A549 (cell line): ENCODE measurements at regions not wholly inside any gene's neighbourhood (a gene's known extent, or its start where the extent isn't known, plus 50 kb on each side); places are given as distances from the start of the nearest gene placed in this dataset.
"Not testable (repeated sequence)": the region's sequence is repeated elsewhere in the genome, so short reads cannot be mapped to it uniquely, and the experiment has no call there.

ENCODE experiments used
- ATAC-seq, 2 experiments: fragments of 200-7000 bp in 1 of 2; fragments of >200 bp in 1 of 2; cut with Nextera tagmentation in 1 of 2; cut with Tn5 transposase in 1 of 2; 3 replicates each; pipeline versions ENCODE4 v1.8.0 to v1.9.1; 2018 to 2020; ENCODE audit warnings: mild to moderate bottlenecking in 1 of 2, moderate library complexity in 1 of 2
- CTCF ChIA-PET: fragments of 300-600 bp; sonication (Branson Sonifier 250); formaldehyde crosslinking; extraction: SDS; loops from one replicate; lab custom pipeline; 2021; ENCODE audit warnings: antibody characterized with exemption, inconsistent platforms; lab: Yijun Ruan, JAX
- POLR2A ChIA-PET: fragments of 350-600 bp; formaldehyde crosslinking; extraction: SDS; loops from one replicate; lab custom pipeline; 2021; ENCODE audit warnings: antibody characterized with exemption, inconsistent platforms; lab: Yijun Ruan, JAX
- DNase-seq, 2 experiments: peaks; one replicate each; pipeline versions ENCODE4 v3.0.0 to v3.0.0-alpha.2; 2011 to 2016; ENCODE audit warnings: low read depth in 1 of 2, low spot score in 1 of 2
- FAIRE-seq: peaks from 2 replicates; lab custom pipeline; 2011; peaks lifted over from hg19 to GRCh38; lab: Jason Lieb, UNC
- H3K27ac ChIP-seq, 2 experiments: fragments of >200 bp; sonication (Bioruptor Twin); formaldehyde crosslinking; 3 replicates each; pipeline ENCODE4 v1.5.1; 2016 to 2017
- H3K4me1 ChIP-seq: fragments of >200 bp; sonication (Bioruptor Twin); formaldehyde crosslinking; 3 replicates; pipeline ENCODE4 v1.6.1; 2016
- H3K4me2 ChIP-seq: fragments of >200 bp; sonication (Bioruptor Twin); formaldehyde crosslinking; 3 replicates; pipeline ENCODE4 v1.6.1; 2016
- H3K4me3 ChIP-seq: fragments of >200 bp; sonication (Bioruptor Twin); formaldehyde crosslinking; 3 replicates; pipeline ENCODE4 v1.5.1; 2016
- H3K9me3 ChIP-seq: fragments of >200 bp; sonication (Bioruptor Twin); formaldehyde crosslinking; 3 replicates; pipeline ENCODE4 v1.6.1; 2016
- BCL3 ChIP-seq: fragments of >200 bp; sonication (Bioruptor Twin); formaldehyde crosslinking; IDR thresholded peaks from 3 replicates; pipeline ENCODE4 v1.6.1; 2016
- BHLHE40 ChIP-seq: IDR thresholded peaks from 2 replicates; pipeline ENCODE4 v1.6.1; 2012; ENCODE audit warnings: low read depth, low read length, inconsistent platforms
- CBX2 ChIP-seq: fragments of 200-600 bp; sonication (generic); IDR thresholded peaks from 2 replicates; pipeline ENCODE4 v1.6.1; 2016; ENCODE audit warnings: low read depth, mild to moderate bottlenecking, borderline replicate concordance
- CHD2 ChIP-seq: fragments of 150-350 bp; IDR thresholded peaks from 2 replicates; pipeline ENCODE4 v1.6.1; 2014; ENCODE audit warnings: low read length; ENCODE audit not compliant: partially characterized antibody
- E2F6 ChIP-seq: IDR thresholded peaks from 2 replicates; pipeline ENCODE4 v1.6.1; 2012; ENCODE audit warnings: low read depth, borderline replicate concordance
- EHF ChIP-seq: fragments of 250-450 bp; sonication (Bioruptor Pico); IDR thresholded peaks from 2 replicates; pipeline ENCODE4 v1.5.0; 2020; ENCODE audit warnings: mild to moderate bottlenecking
- EP300 ChIP-seq, 2 experiments: fragments of >200 bp; sonication (Bioruptor Twin); formaldehyde crosslinking; IDR thresholded peaks; 2 replicates in 1 of 2; 3 replicates in 1 of 2; pipeline ENCODE4 v1.6.1; 2016 to 2017
- FOSL2 ChIP-seq, 2 experiments: fragments of 450-650 bp in 1 of 2; fragments of >200 bp in 1 of 2; sonication (Bioruptor Twin) in 1 of 2; formaldehyde crosslinking; IDR thresholded peaks; 2 replicates each; pipeline versions ENCODE4 v1.5.0 to v1.6.1; 2016 to 2020; ENCODE audit warnings: mild to moderate bottlenecking in 1 of 2, moderate library complexity in 1 of 2
- FOXS1 ChIP-seq: fragments of 250-450 bp; sonication (Bioruptor Pico); IDR thresholded peaks from 2 replicates; pipeline ENCODE4 v1.5.0; 2020; ENCODE audit warnings: mild to moderate bottlenecking, moderate library complexity
- HEYL ChIP-seq: fragments of 250-450 bp; sonication (Bioruptor Pico); IDR thresholded peaks from 2 replicates; pipeline ENCODE4 v1.8.0; 2021; ENCODE audit warnings: mild to moderate bottlenecking, moderate library complexity
- HOXA7 ChIP-seq: fragments of 250-450 bp; sonication (Bioruptor Pico); IDR thresholded peaks from 2 replicates; pipeline ENCODE4 v1.5.0; 2020; ENCODE audit warnings: mild to moderate bottlenecking, moderate library complexity
- HOXB5 ChIP-seq: fragments of 250-450 bp; sonication (Bioruptor Pico); IDR thresholded peaks from 2 replicates; pipeline ENCODE4 v1.5.0; 2020; ENCODE audit warnings: mild to moderate bottlenecking, moderate library complexity
- KDM1A ChIP-seq: fragments of 200-600 bp; sonication (generic); IDR thresholded peaks from 2 replicates; pipeline ENCODE4 v1.6.1; 2016; ENCODE audit warnings: low read depth, mild to moderate bottlenecking
- KDM5A ChIP-seq: fragments of 200-600 bp; sonication (generic); IDR thresholded peaks from 2 replicates; pipeline ENCODE4 v1.6.1; 2016; ENCODE audit warnings: antibody characterized with exemption, mild to moderate bottlenecking
- MAZ ChIP-seq: fragments of 150-350 bp; IDR thresholded peaks from 2 replicates; pipeline ENCODE4 v1.6.1; 2014; ENCODE audit warnings: antibody characterized with exemption, low read depth, low read length, borderline replicate concordance
- MYC ChIP-seq: IDR thresholded peaks from 2 replicates; pipeline ENCODE4 v1.6.1; 2012; ENCODE audit warnings: mild to moderate bottlenecking, inconsistent platforms, low read length, improper control_type of control experiment, borderline replicate concordance
- NFE2L2 ChIP-seq: fragments of 150-350 bp; conservative IDR thresholded peaks from 2 replicates; pipeline ENCODE4 v1.6.1; 2014; ENCODE audit warnings: low read length
- NR3C1 ChIP-seq: fragments of >200 bp; sonication (Bioruptor Twin); formaldehyde crosslinking; IDR thresholded peaks from 3 replicates; pipeline ENCODE4 v1.6.1; 2017
- POLR2A ChIP-seq: IDR thresholded peaks from 2 replicates; pipeline ENCODE4 v1.6.1; 2012; ENCODE audit warnings: mild to moderate bottlenecking, low read length
- POLR2AphosphoS2 ChIP-seq: conservative IDR thresholded peaks from 2 replicates; pipeline ENCODE4 v1.6.1; 2012; ENCODE audit warnings: low read length, improper control_type of control experiment, inconsistent platforms
- RAD21 ChIP-seq, 2 experiments: fragments of >200 bp in 1 of 2; sonication (Bioruptor Twin) in 1 of 2; formaldehyde crosslinking in 1 of 2; IDR thresholded peaks in 1 of 2; conservative IDR thresholded peaks in 1 of 2; 2 replicates in 1 of 2; 3 replicates in 1 of 2; pipeline ENCODE4 v1.6.1; 2012 to 2018; ENCODE audit warnings: inconsistent platforms in 1 of 2
- REST ChIP-seq: fragments of 200-600 bp; sonication (generic); IDR thresholded peaks from 2 replicates; pipeline ENCODE4 v1.6.1; 2016; ENCODE audit warnings: antibody characterized with exemption, mild to moderate bottlenecking, moderate library complexity
- RFX5 ChIP-seq: fragments of 450-650 bp; IDR thresholded peaks from 2 replicates; pipeline ENCODE4 v1.7.1; 2014; ENCODE audit warnings: antibody characterized with exemption, mild to moderate bottlenecking, moderate library complexity
- SREBF2 ChIP-seq: fragments of 450-650 bp; IDR thresholded peaks from 2 replicates; pipeline ENCODE4 v1.6.1; 2014; ENCODE audit warnings: mild to moderate bottlenecking, moderate library complexity
- TFCP2L1 ChIP-seq: fragments of 250-450 bp; sonication (Bioruptor Pico); IDR thresholded peaks from 2 replicates; pipeline ENCODE4 v1.5.0; 2021; ENCODE audit warnings: mild to moderate bottlenecking
- TP53 ChIP-seq: fragments of 250-450 bp; sonication (Bioruptor Pico); IDR thresholded peaks from 2 replicates; pipeline ENCODE4 v1.5.0; 2021; ENCODE audit warnings: mild to moderate bottlenecking, moderate library complexity
- ZC3H11A ChIP-seq: fragments of 450-650 bp; IDR thresholded peaks from 2 replicates; pipeline ENCODE4 v1.6.1; 2014; ENCODE audit warnings: antibody characterized with exemption, mild to moderate bottlenecking
- ZFP36 ChIP-seq: fragments of 450-650 bp; IDR thresholded peaks from 2 replicates; pipeline ENCODE4 v1.6.1; 2014; ENCODE audit warnings: borderline replicate concordance; ENCODE audit not compliant: partially characterized antibody
- ZSCAN20 ChIP-seq: fragments of 250-450 bp; sonication (Bioruptor Pico); IDR thresholded peaks from 2 replicates; pipeline ENCODE4 v1.8.0; 2022; ENCODE audit warnings: mild to moderate bottlenecking, moderate library complexity
- WGBS: methylation state at CpG from one replicate; pipeline ENCODE4 v1.1.6; 2017; ENCODE audit errors: missing lambda C conversion rate; 5-methylcytosine and 5-hydroxymethylcytosine counted together

GRCh38 chr6:15110726-15111354 lies 135.0 kb upstream of the JARID2 start:
- WGBS, result 28% methylated on average over 1 of the region's 1 CpG
- no peak for ATAC-seq
- H3K27ac ChIP-seq, result no peak overlapping the region
- no peak for FAIRE-seq
- no peak overlapping the region for H3K4me3 ChIP-seq
- POLR2A ChIA-PET, result no interaction called here
- no peak for TF ChIP-seq KDM1A
- H3K9me3 ChIP-seq, result no peaks in the 10 kb centered on the region
- no peak overlapping the region for H3K4me2 ChIP-seq
- no peaks in the 10 kb centered on the region for H3K4me1 ChIP-seq
- DNase-seq, result no peak
- CTCF ChIA-PET, result interaction anchor here (0.7 kb wide), 1 partner anchor 188 kb away, joined by 3 read pairs; no protein-coding TSS in a partner anchor

- DNase-seq, H3K27ac ChIP-seq, H3K4me1 ChIP-seq, H3K9me3 ChIP-seq, ATAC-seq, H3K4me3 ChIP-seq, H3K4me2 ChIP-seq, FAIRE-seq, POLR2A ChIA-PET: not testable (repeated sequence)
- 13% methylated on average over 1 of the region's 1 CpG for WGBS
- CTCF ChIA-PET, result interaction anchor here (0.7 kb wide), 1 partner anchor 189 kb away, joined by 3 read pairs; no protein-coding TSS in a partner anchor
Measured at GRCh38 chr6:15111576-15111975, 134.3 kb upstream of the JARID2 start.

GRCh38 chr6:15113587-15113986 lies 132.3 kb upstream of the JARID2 start:
- DNase-seq (no peak), FAIRE-seq (no peak), ATAC-seq (no peak)
- ChIA-PET CTCF (no interaction called here), POLR2A (no interaction called here)
- Histone ChIP-seq H3K4me2 (no peak overlapping the region), H3K27ac (no peak overlapping the region), H3K9me3 (no peaks in the 10 kb centered on the region), H3K4me1 (no peaks in the 10 kb centered on the region)
- WGBS, result 70% methylated on average over 1 of the region's 1 CpG
- TF ChIP-seq ZFP36 (no peak), EHF (no peak), TP53 (CRISPR knock-in tag) (no peak), MYC (no peak), FOSL2 (IDR thresholded peaks at IDR 0.05) (no peak), FOSL2 (CRISPR knock-in tag; IDR thresholded peaks at IDR 0.05) (no peak), HOXB5 (CRISPR knock-in tag) (no peak), NFE2L2 (no peak), HOXA7 (CRISPR knock-in tag) (no peak), POLR2A (no peak), POLR2AphosphoS2 (no peak), FOXS1 (CRISPR knock-in tag) (no peak), CHD2 (no peak), EP300 (IDR thresholded peaks at IDR 0.05) (no peak), BCL3 (no peak), ZSCAN20 (no peak), KDM5A (no peak), TFCP2L1 (CRISPR knock-in tag) (no peak), MAZ (no peak), NR3C1 (no peak), CBX2 (no peak)
- TF ChIP-seq, all 56 proteins: peak for 0
- no peak overlapping the region for H3K4me3 ChIP-seq

GRCh38 chr6:15114061-15114460 lies 131.8 kb upstream of the JARID2 start:
- DNase-seq, result no peak
- H3K27ac ChIP-seq, result no peak overlapping the region
- ATAC-seq, result no peak
- POLR2A ChIA-PET, result no interaction called here
- no peaks in the 10 kb centered on the region for H3K9me3 ChIP-seq
- CTCF ChIA-PET, result interaction anchor here (0.6 to 0.7 kb wide), 2 partner anchors 29 to 739 kb away, joined by 3 read pairs; no protein-coding TSS in a partner anchor
- no peak overlapping the region for H3K4me2 ChIP-seq
- no peaks in the 10 kb centered on the region for H3K4me1 ChIP-seq
- H3K4me3 ChIP-seq, result no peak overlapping the region
- 70% methylated on average over 4 of the region's 4 CpGs for WGBS
- FAIRE-seq, result no peak
- TF ChIP-seq NR3C1, result no peak
- no peak for TF ChIP-seq REST
- TF ChIP-seq ZC3H11A, result no peak
- no peak for TF ChIP-seq RFX5
- TF ChIP-seq TP53 (CRISPR knock-in tag), result no peak
- TF ChIP-seq HEYL (CRISPR knock-in tag), result no peak
- TF ChIP-seq SREBF2, result no peak
- no peak for TF ChIP-seq RAD21 (conservative IDR thresholded peaks at IDR 0.05 in 1 of 2, IDR thresholded peaks at IDR 0.05 in 1 of 2)
- TF ChIP-seq E2F6, result no peak
- TF ChIP-seq BHLHE40, result no peak
- no peak for TF ChIP-seq FOXS1 (CRISPR knock-in tag)
- TF ChIP-seq CBX2, result no peak
